ENCODE measurements at regions not wholly inside any gene's neighbourhood (a gene's known extent, or its start where the extent isn't known, plus 50 kb on each side); places are given as distances from the start of the nearest gene placed in this dataset.

- no peak overlapping the region for H3K4me3 ChIP-seq (ENCODE audit: low read depth, low read length)
- H3K79me2 ChIP-seq (ENCODE audit: control insufficient read depth, insufficient read depth, low read length, unreplicated experiment) = no peaks in the 10 kb centered on the region
- H3K36me3 ChIP-seq (ENCODE audit: insufficient read depth, low read length) = no peaks in the 10 kb centered on the region
- H3K27ac ChIP-seq (ENCODE audit: low read depth, low read length) = no peak overlapping the region
- no peak overlapping the region for H2AFZ ChIP-seq (ENCODE audit: low read length, unreplicated experiment)
- H3K4me1 ChIP-seq (ENCODE audit: control insufficient read depth, insufficient read depth, low read length, unreplicated experiment) = no peaks in the 10 kb centered on the region
- H3K27me3 ChIP-seq (ENCODE audit: insufficient read depth, low read length) = no peaks in the 10 kb centered on the region
Observed at GRCh38 chr11:92300876-92301275, 76.3 kb downstream of the FAT3 start.

DNA sequence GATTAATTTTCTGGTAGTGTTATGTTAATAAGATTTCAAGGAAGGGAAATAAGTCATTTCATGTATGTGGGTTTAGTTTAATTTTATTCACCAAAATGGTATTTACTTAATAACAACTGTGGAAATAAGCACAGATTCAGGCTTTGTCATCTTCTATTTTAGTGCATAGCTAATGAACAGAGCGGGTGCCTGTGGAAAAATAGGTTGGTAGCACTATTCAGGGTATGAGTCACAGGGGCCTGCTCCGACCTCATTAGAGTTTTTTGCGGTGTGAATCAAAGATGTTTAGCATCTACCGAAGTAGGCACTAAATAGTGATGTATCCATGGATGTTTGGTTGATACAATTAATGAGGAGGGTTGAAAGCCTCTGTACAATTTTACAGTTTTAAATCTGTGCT, 78.2 kb downstream of the FAT3 start:
- H3K36me3 ChIP-seq (ENCODE audit: insufficient read depth, low read length) = no peaks in the 10 kb centered on the region
- H2AFZ ChIP-seq (ENCODE audit: low read length, unreplicated experiment) = no peak overlapping the region
- no peak overlapping the region for H3K4me3 ChIP-seq (ENCODE audit: low read depth, low read length)
- no peak overlapping the region for H3K27ac ChIP-seq (ENCODE audit: low read depth, low read length)
- H3K27me3 ChIP-seq (ENCODE audit: insufficient read depth, low read length) = no peaks in the 10 kb centered on the region
- no peaks in the 10 kb centered on the region for H3K4me1 ChIP-seq (ENCODE audit: control insufficient read depth, insufficient read depth, low read length, unreplicated experiment)
- no peaks in the 10 kb centered on the region for H3K79me2 ChIP-seq (ENCODE audit: control insufficient read depth, insufficient read depth, low read length, unreplicated experiment)

DNA sequence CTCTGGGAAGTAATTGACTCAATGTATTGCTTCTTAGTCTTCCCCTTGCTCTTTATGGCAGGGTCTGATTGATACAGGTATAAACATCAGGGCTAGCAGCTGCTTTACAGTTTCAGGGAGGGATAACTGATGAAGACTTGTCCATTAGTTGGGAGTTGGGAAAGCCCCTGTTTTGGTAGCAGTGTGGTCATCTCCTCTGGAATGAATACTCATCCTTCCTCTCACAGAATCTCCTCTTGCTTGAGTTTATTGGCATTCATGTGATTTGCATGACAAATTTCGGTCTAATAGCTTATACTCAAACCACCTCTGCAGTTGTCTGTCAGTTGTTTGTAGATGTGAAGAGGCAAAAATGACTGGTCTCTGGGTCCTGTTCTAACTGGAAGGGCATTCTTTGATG, 79.7 kb downstream of the FAT3 start:
- no peaks in the 10 kb centered on the region for H3K79me2 ChIP-seq (ENCODE audit: control insufficient read depth, insufficient read depth, low read length, unreplicated experiment)
- no peaks in the 10 kb centered on the region for H3K36me3 ChIP-seq (ENCODE audit: insufficient read depth, low read length)
- H3K4me3 ChIP-seq (ENCODE audit: low read depth, low read length) = no peak overlapping the region
- H3K27ac ChIP-seq (ENCODE audit: low read depth, low read length) = no peak overlapping the region
- H3K27me3 ChIP-seq (ENCODE audit: insufficient read depth, low read length) = no peaks in the 10 kb centered on the region
- no peak overlapping the region for H2AFZ ChIP-seq (ENCODE audit: low read length, unreplicated experiment)
- H3K4me1 ChIP-seq (ENCODE audit: control insufficient read depth, insufficient read depth, low read length, unreplicated experiment) = no peaks in the 10 kb centered on the region

DNA sequence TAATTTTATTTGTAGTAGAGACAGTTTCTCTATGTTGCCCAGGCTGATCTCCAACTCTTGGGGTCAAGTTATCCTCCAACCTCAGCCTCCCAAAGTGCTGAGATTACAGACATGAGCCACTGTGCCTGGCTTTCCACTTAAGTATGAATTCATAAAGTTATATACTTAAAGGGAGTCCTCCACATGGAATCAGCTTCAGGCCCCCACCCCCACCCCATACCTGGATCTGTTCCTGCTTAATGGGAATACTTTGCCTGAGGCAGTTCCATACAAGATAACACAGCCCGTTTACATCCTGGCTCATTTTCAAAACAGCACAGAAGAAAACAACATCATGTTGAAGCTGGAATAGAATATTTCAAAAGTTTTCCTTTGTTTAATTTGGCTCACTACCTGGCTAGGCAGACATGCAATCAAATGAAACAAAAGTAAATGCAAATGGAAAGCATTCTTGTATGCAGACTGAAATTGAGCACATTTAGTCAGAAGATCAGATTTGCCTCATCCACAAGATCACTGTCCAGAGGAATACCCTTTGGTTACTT, 82.4 kb downstream of the FAT3 start:
- H2AFZ ChIP-seq (ENCODE audit: low read length, unreplicated experiment) = no peak overlapping the region
- no peak overlapping the region for H3K27ac ChIP-seq (ENCODE audit: low read depth, low read length)
- H3K4me1 ChIP-seq (ENCODE audit: control insufficient read depth, insufficient read depth, low read length, unreplicated experiment) = no peaks in the 10 kb centered on the region
- H3K36me3 ChIP-seq (ENCODE audit: insufficient read depth, low read length) = no peaks in the 10 kb centered on the region
- no peak overlapping the region for H3K4me3 ChIP-seq (ENCODE audit: low read depth, low read length)
- H3K79me2 ChIP-seq (ENCODE audit: control insufficient read depth, insufficient read depth, low read length, unreplicated experiment) = no peaks in the 10 kb centered on the region
- H3K27me3 ChIP-seq (ENCODE audit: insufficient read depth, low read length) = no peaks in the 10 kb centered on the region

- Histone ChIP-seq H3K36me3 (ENCODE audit: insufficient read depth, low read length) (no peaks in the 10 kb centered on the region), H3K79me2 (ENCODE audit: control insufficient read depth, insufficient read depth, low read length, unreplicated experiment) (no peaks in the 10 kb centered on the region), H3K4me3 (ENCODE audit: low read depth, low read length) (no peak overlapping the region), H3K27me3 (ENCODE audit: insufficient read depth, low read length) (no peaks in the 10 kb centered on the region), H3K27ac (ENCODE audit: low read depth, low read length) (no peak overlapping the region), H3K4me1 (ENCODE audit: control insufficient read depth, insufficient read depth, low read length, unreplicated experiment) (no peaks in the 10 kb centered on the region), H2AFZ (ENCODE audit: low read length, unreplicated experiment) (no peak overlapping the region)
Observed at GRCh38 chr11:92308366-92308765, 83.7 kb downstream of the FAT3 start.

GRCh38 chr11:92311616-92312449, 87.2 kb downstream of the FAT3 start:
- Histone ChIP-seq H3K79me2 (ENCODE audit: control insufficient read depth, insufficient read depth, low read length, unreplicated experiment) (no peaks in the 10 kb centered on the region), H3K4me3 (ENCODE audit: low read depth, low read length) (no peak overlapping the region), H2AFZ (ENCODE audit: low read length, unreplicated experiment) (no peak overlapping the region), H3K27me3 (ENCODE audit: insufficient read depth, low read length) (peaks cover 4% of the 10 kb centered on the region; the same call in 1 of the 2 replicates), H3K4me1 (ENCODE audit: control insufficient read depth, insufficient read depth, low read length, unreplicated experiment) (no peaks in the 10 kb centered on the region), H3K36me3 (ENCODE audit: insufficient read depth, low read length) (no peaks in the 10 kb centered on the region), H3K27ac (ENCODE audit: low read depth, low read length) (no peak overlapping the region)

DNA sequence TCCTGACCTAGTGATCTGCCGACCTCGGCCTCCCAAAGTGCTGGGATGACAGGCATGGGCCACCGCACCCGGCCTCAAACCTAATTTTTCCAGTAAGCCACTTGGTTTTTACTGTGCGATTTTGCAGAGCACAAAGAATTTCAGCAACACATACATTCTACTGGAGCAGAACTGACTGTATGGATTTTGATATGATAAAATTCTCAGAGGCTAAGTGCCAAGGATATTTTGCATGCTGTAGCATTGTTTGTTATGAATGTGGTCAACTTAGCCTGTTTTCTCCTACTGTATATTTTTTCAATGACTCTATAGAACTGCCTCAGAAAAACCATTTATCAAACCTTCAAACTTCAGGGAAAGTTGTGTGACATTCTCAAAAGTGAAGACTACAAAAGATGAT, 89.2 kb downstream of the FAT3 start:
- Histone ChIP-seq H3K36me3 (ENCODE audit: insufficient read depth, low read length) (no peaks in the 10 kb centered on the region), H3K4me1 (ENCODE audit: control insufficient read depth, insufficient read depth, low read length, unreplicated experiment) (no peaks in the 10 kb centered on the region), H3K4me3 (ENCODE audit: low read depth, low read length) (no peak overlapping the region), H2AFZ (ENCODE audit: low read length, unreplicated experiment) (no peak overlapping the region), H3K79me2 (ENCODE audit: control insufficient read depth, insufficient read depth, low read length, unreplicated experiment) (no peaks in the 10 kb centered on the region), H3K27me3 (ENCODE audit: insufficient read depth, low read length) (peaks cover 4% of the 10 kb centered on the region; the same call in 1 of the 2 replicates), H3K27ac (ENCODE audit: low read depth, low read length) (no peak overlapping the region)

GRCh38 chr11:92314499-92314898, 89.9 kb downstream of the FAT3 start:
- no peaks in the 10 kb centered on the region for H3K4me1 ChIP-seq (ENCODE audit: control insufficient read depth, insufficient read depth, low read length, unreplicated experiment)
- H3K79me2 ChIP-seq (ENCODE audit: control insufficient read depth, insufficient read depth, low read length, unreplicated experiment) = no peaks in the 10 kb centered on the region
- H3K27ac ChIP-seq (ENCODE audit: low read depth, low read length) = no peak overlapping the region
- no peak overlapping the region for H2AFZ ChIP-seq (ENCODE audit: low read length, unreplicated experiment)
- H3K27me3 ChIP-seq (ENCODE audit: insufficient read depth, low read length) = peaks cover 4% of the 10 kb centered on the region; the same call in 1 of the 2 replicates
- no peak overlapping the region for H3K4me3 ChIP-seq (ENCODE audit: low read depth, low read length)
- no peaks in the 10 kb centered on the region for H3K36me3 ChIP-seq (ENCODE audit: insufficient read depth, low read length)

GRCh38 chr11:92316106-92316809, 91.6 kb downstream of the FAT3 start:
- no peak overlapping the region for H3K27ac ChIP-seq (ENCODE audit: low read depth, low read length)
- no peaks in the 10 kb centered on the region for H3K36me3 ChIP-seq (ENCODE audit: insufficient read depth, low read length)
- no peaks in the 10 kb centered on the region for H3K4me1 ChIP-seq (ENCODE audit: control insufficient read depth, insufficient read depth, low read length, unreplicated experiment)
- H3K27me3 ChIP-seq (ENCODE audit: insufficient read depth, low read length) = peaks cover 4% of the 10 kb centered on the region; the same call in 1 of the 2 replicates
- no peaks in the 10 kb centered on the region for H3K79me2 ChIP-seq (ENCODE audit: control insufficient read depth, insufficient read depth, low read length, unreplicated experiment)
- H2AFZ ChIP-seq (ENCODE audit: low read length, unreplicated experiment) = no peak overlapping the region
- H3K4me3 ChIP-seq (ENCODE audit: low read depth, low read length) = no peak overlapping the region

GRCh38 chr11:92317222-92317621, 92.6 kb downstream of the FAT3 start:
- Histone ChIP-seq H3K4me3 (ENCODE audit: low read depth, low read length) (no peak overlapping the region), H3K4me1 (ENCODE audit: control insufficient read depth, insufficient read depth, low read length, unreplicated experiment) (no peaks in the 10 kb centered on the region), H3K27me3 (ENCODE audit: insufficient read depth, low read length) (peaks cover 4% of the 10 kb centered on the region; the same call in 1 of the 2 replicates), H3K36me3 (ENCODE audit: insufficient read depth, low read length) (no peaks in the 10 kb centered on the region), H2AFZ (ENCODE audit: low read length, unreplicated experiment) (no peak overlapping the region), H3K79me2 (ENCODE audit: control insufficient read depth, insufficient read depth, low read length, unreplicated experiment) (no peaks in the 10 kb centered on the region), H3K27ac (ENCODE audit: low read depth, low read length) (no peak overlapping the region)

Data from ACC112 (cell line).